ENCODE measurements at regions not wholly inside any gene's neighbourhood (a gene's known extent, or its start where the extent isn't known, plus 50 kb on each side); places are given as distances from the start of the nearest gene placed in this dataset.
A peak's percentile ranks its signal among the peaks of the same experiment; 100 is the strongest.

GRCh38 chr12:29844667-29845066 is 60.9 kb upstream of the TMTC1 start:
- in situ Hi-C loops (cut with MboI; ENCODE audit: low sequenced_read_pairs): no loop called here
- H3K4me3 ChIP-seq (ENCODE audit: insufficient read depth, low read depth, low read length): no peak overlapping the region
- H3K9ac ChIP-seq (ENCODE audit: low read depth, low read length): no peak overlapping the region
- H3K79me1 ChIP-seq (ENCODE audit: low read depth in 1 of 2, low read length in 2 of 2): no peaks in the 10 kb centered on the region
- no peak overlapping the region for H3K18ac ChIP-seq (ENCODE audit: low read depth, low read length)
- no peaks in the 10 kb centered on the region for H3K36me3 ChIP-seq (ENCODE audit: control insufficient read depth, insufficient read depth, low read length)
- H3K4ac ChIP-seq (ENCODE audit: low read depth, low read length): no peak overlapping the region
- H2AK9ac ChIP-seq (replicated peaks; ENCODE audit: low read depth, low read length, poor library complexity): no peak overlapping the region
- TF ChIP-seq SMC3 (IDR thresholded peaks at IDR 0.05; ENCODE audit: low read depth, low read length) (no peak), MAFK (IDR thresholded peaks at IDR 0.05; ENCODE audit: low read depth, low read length) (no peak), CTCF (conservative IDR thresholded peaks at IDR 0.05; ENCODE audit: low read depth, low read length) (0 out of 2 replicates have a peak, but pooled peaks have one; percentile 6)
- no peak overlapping the region for H2AFZ ChIP-seq (replicated peaks; ENCODE audit: low read length, poor library complexity)
- no peaks in the 10 kb centered on the region for H3K4me1 ChIP-seq (ENCODE audit: control insufficient read depth, insufficient read depth, low read length)
- ATAC-seq (ENCODE audit: low read depth) (no peak), DNase-seq (peak; percentile 2)
- dilution Hi-C loops (cut with HindIII; ENCODE audit: low sequenced_read_pairs, unreplicated experiment): no loop called here
- H3K27ac ChIP-seq (ENCODE audit: insufficient read depth, low read length): no peak overlapping the region
- H2BK5ac ChIP-seq (ENCODE audit: low read depth, low read length, poor library complexity, severe bottlenecking): no peak overlapping the region
- no peaks in the 10 kb centered on the region for H3K27me3 ChIP-seq (ENCODE audit: control insufficient read depth, insufficient read depth, low read length)
- whole genome bisulfite sequencing, 2 experiments (ENCODE audit: extremely low coverage in 2 of 2, insufficient read length in 1 of 2): no CpG with 5 or more reads among the region's 2 CpGs
- H4K91ac ChIP-seq (ENCODE audit: insufficient read depth, low read depth, low read length): no peak overlapping the region
- no peak overlapping the region for H4K5ac ChIP-seq (ENCODE audit: low read depth, low read length)
- H3K23ac ChIP-seq (ENCODE audit: low read depth, low read length): no peak overlapping the region
- ChIA-PET CTCF (no interaction called here), POLR2A (ENCODE audit: unreplicated experiment) (no interaction called here)
- H3K9me1 ChIP-seq (ENCODE audit: insufficient read depth, low read length): no peaks in the 10 kb centered on the region
- no peaks in the 10 kb centered on the region for H4K20me1 ChIP-seq (ENCODE audit: insufficient read depth, low read length)
- H3K56ac ChIP-seq (ENCODE audit: extremely low read depth, insufficient read depth, low read length): no peak overlapping the region
- no peak overlapping the region for H2BK20ac ChIP-seq (ENCODE audit: low read depth, low read length)
- BruUV-seq (replicated peaks): no TSS peak
- intact Hi-C loops (cut with micrococcal nuclease): no loop called here
- H3K4me2 ChIP-seq (ENCODE audit: low read depth, low read length): no peak overlapping the region
- no peak overlapping the region for H2AK5ac ChIP-seq (ENCODE audit: low read depth, low read length)
- H3K14ac ChIP-seq (replicated peaks; ENCODE audit: low read depth, low read length): no peak overlapping the region
- 0 out of 2 replicates have a peak, but pooled peaks cover 3% of the 10 kb centered on the region for H3K9me3 ChIP-seq (ENCODE audit: control insufficient read depth, insufficient read depth, low read length)
- no peak overlapping the region for H2BK120ac ChIP-seq (ENCODE audit: low read depth, low read length)
- H2BK15ac ChIP-seq (ENCODE audit: low read depth, low read length): no peak overlapping the region
- H4K8ac ChIP-seq (ENCODE audit: low read depth in 2 of 2, low read length in 2 of 2): no peak overlapping the region
